Osteoblast (primary cell): ENCODE measurements at regions not wholly inside any gene's neighbourhood (a gene's known extent, or its start where the extent isn't known, plus 50 kb on each side); places are given as distances from the start of the nearest gene placed in this dataset.

Source experiments
- DNase-seq: peaks from one replicate; pipeline ENCODE4 v3.0.0; 2011; ENCODE audit warnings: low spot score, mixed read lengths; ENCODE audit not compliant: insufficient read length; ENCODE audit errors: missing footprints
- H2AFZ ChIP-seq: 2 replicates; pipeline ENCODE4 v1.6.0; 2011; ENCODE audit warnings: mild to moderate bottlenecking, low read length
- H3K27ac ChIP-seq: 2 replicates; pipeline ENCODE4 v1.5.1; 2011; ENCODE audit warnings: mild to moderate bottlenecking, low read depth, low read length, moderate library complexity
- H3K27me3 ChIP-seq: 2 replicates; pipeline ENCODE4 v1.6.0; 2012; ENCODE audit warnings: mild to moderate bottlenecking, control low read depth, inconsistent platforms, low read length, moderate library complexity; ENCODE audit not compliant: insufficient read depth
- H3K36me3 ChIP-seq: 2 replicates; pipeline ENCODE4 v1.5.1; 2011; ENCODE audit warnings: mild to moderate bottlenecking, low read length, control low read depth, moderate library complexity; ENCODE audit not compliant: insufficient read depth
- H3K4me1 ChIP-seq: 2 replicates; pipeline ENCODE4 v1.5.1; 2011; ENCODE audit warnings: mild to moderate bottlenecking, low read length, control low read depth, moderate library complexity; ENCODE audit not compliant: insufficient read depth
- H3K4me2 ChIP-seq: 2 replicates; pipeline ENCODE4 v1.6.0; 2011; ENCODE audit warnings: mild to moderate bottlenecking, low read length; ENCODE audit not compliant: insufficient read depth
- H3K4me3 ChIP-seq: fragments of 200-600 bp; sonication (generic); 3 replicates; pipeline ENCODE4 v1.5.1; 2012; ENCODE audit warnings: mild to moderate bottlenecking, low read length, inconsistent platforms; ENCODE audit not compliant: insufficient read depth
- H3K79me2 ChIP-seq: 2 replicates; pipeline ENCODE4 v1.6.0; 2012; ENCODE audit warnings: mild to moderate bottlenecking, low read length, control low read depth, inconsistent platforms; ENCODE audit not compliant: insufficient read depth
- H3K9me3 ChIP-seq: 2 replicates; pipeline ENCODE4 v1.5.1; 2011; ENCODE audit warnings: low read depth, low read length, control low read depth
- H4K20me1 ChIP-seq: 2 replicates; pipeline ENCODE4 v1.6.0; 2012; ENCODE audit warnings: mild to moderate bottlenecking, low read length, control low read depth; ENCODE audit not compliant: insufficient read depth
- CTCF ChIP-seq: IDR thresholded peaks from 2 replicates; pipeline ENCODE4 v1.5.1; 2011; ENCODE audit warnings: mild to moderate bottlenecking, low read depth, low read length, moderate library complexity; ENCODE audit errors: extremely low read depth

- no peak overlapping the region for H3K27ac ChIP-seq
- H3K79me2 ChIP-seq, result no peaks in the 10 kb centered on the region
- H3K4me2 ChIP-seq, result no peak overlapping the region
- no peak for DNase-seq
- H2AFZ ChIP-seq, result no peak overlapping the region
- H3K4me1 ChIP-seq, result no peaks in the 10 kb centered on the region
- H3K36me3 ChIP-seq, result no peaks in the 10 kb centered on the region
- TF ChIP-seq CTCF, result no peak
- no peaks in the 10 kb centered on the region for H3K27me3 ChIP-seq
- H3K9me3 ChIP-seq, result no peaks in the 10 kb centered on the region
- no peaks in the 10 kb centered on the region for H4K20me1 ChIP-seq
- no peak overlapping the region for H3K4me3 ChIP-seq
Observed at GRCh38 chr9:17846948-17847655, 268.2 kb downstream of the SH3GL2 start.

- H3K4me3 ChIP-seq, result no peak overlapping the region
- H3K36me3 ChIP-seq, result no peaks in the 10 kb centered on the region
- H3K9me3 ChIP-seq, result no peaks in the 10 kb centered on the region
- H2AFZ ChIP-seq, result no peak overlapping the region
- H3K4me1 ChIP-seq, result no peaks in the 10 kb centered on the region
- H3K27ac ChIP-seq, result no peak overlapping the region
- no peaks in the 10 kb centered on the region for H3K27me3 ChIP-seq
- no peak overlapping the region for H3K4me2 ChIP-seq
- no peak for DNase-seq
- no peaks in the 10 kb centered on the region for H3K79me2 ChIP-seq
- TF ChIP-seq CTCF, result no peak
- H4K20me1 ChIP-seq, result no peaks in the 10 kb centered on the region
Observed at GRCh38 chr9:17847908-17848307, 269.0 kb downstream of the SH3GL2 start.

- Histone ChIP-seq H2AFZ (no peak overlapping the region), H3K4me2 (no peak overlapping the region), H3K79me2 (no peaks in the 10 kb centered on the region), H3K4me1 (no peaks in the 10 kb centered on the region), H3K27me3 (no peaks in the 10 kb centered on the region), H3K9me3 (no peaks in the 10 kb centered on the region), H3K27ac (no peak overlapping the region), H3K4me3 (no peak overlapping the region), H3K36me3 (no peaks in the 10 kb centered on the region), H4K20me1 (no peaks in the 10 kb centered on the region)
- TF ChIP-seq CTCF, result no peak
- DNase-seq, result no peak
Observed at GRCh38 chr9:17852108-17852507, 273.2 kb downstream of the SH3GL2 start.

- Histone ChIP-seq H3K4me1 (no peaks in the 10 kb centered on the region), H4K20me1 (no peaks in the 10 kb centered on the region), H2AFZ (no peak overlapping the region), H3K9me3 (no peaks in the 10 kb centered on the region), H3K4me2 (no peak overlapping the region), H3K27ac (no peak overlapping the region), H3K36me3 (no peaks in the 10 kb centered on the region), H3K4me3 (no peak overlapping the region), H3K79me2 (no peaks in the 10 kb centered on the region), H3K27me3 (no peaks in the 10 kb centered on the region)
- no peak for DNase-seq
- no peak for TF ChIP-seq CTCF
Observed at GRCh38 chr9:17854487-17854886, 275.6 kb downstream of the SH3GL2 start.
